Stomach (tissue), 8 donors: ENCODE measurements at regions not wholly inside any gene's neighbourhood (a gene's known extent, or its start where the extent isn't known, plus 50 kb on each side); places are given as distances from the start of the nearest gene placed in this dataset.

Experiments
- DNase-seq, 2 donors: peaks; one replicate each; pipeline versions ENCODE4 v3.0.0 to v3.0.0-alpha.2; 2013 to 2019
- H3K27ac ChIP-seq, 5 donors: fragments of 200-600 bp in 4 of 5; sonication (generic) in 4 of 5; one replicate each; pipeline ENCODE4 v1.5.1; 2013 to 2019; ENCODE audit warnings: mild to moderate bottlenecking in 1 of 5, moderate library complexity in 1 of 5
- H3K27me3 ChIP-seq, 3 donors: fragments of 200-600 bp; sonication (generic); one replicate each; pipeline ENCODE4 v1.5.1; 2017 to 2019; ENCODE audit warnings: mixed run types in 1 of 3
- H3K36me3 ChIP-seq, 4 donors: fragments of 200-600 bp; sonication (generic); 1 replicate in 3 of 4; 2 replicates in 1 of 4; pipeline ENCODE4 v1.5.1; 2016 to 2019
- H3K4me1 ChIP-seq, 4 donors: fragments of 200-600 bp; sonication (generic); one replicate each; pipeline ENCODE4 v1.5.1; 2016 to 2019
- H3K4me3 ChIP-seq, 4 donors: fragments of 200-600 bp; sonication (generic) in 3 of 4; one replicate each; pipeline ENCODE4 v1.5.1; 2016 to 2019; ENCODE audit warnings: mild to moderate bottlenecking in 1 of 4
- H3K9me3 ChIP-seq, 4 donors: fragments of 200-600 bp; sonication (generic); one replicate each; pipeline ENCODE4 v1.5.1; 2016 to 2019
- EP300 ChIP-seq: sonication (generic); formaldehyde crosslinking; IDR thresholded peaks from one replicate; pipeline ENCODE4 v1.6.1; 2017; ENCODE audit warnings: antibody characterized with exemption
- POLR2A ChIP-seq, 4 donors: fragments of 450-650 bp; IDR thresholded peaks; one replicate each; pipeline ENCODE4 v1.6.1; 2016; ENCODE audit warnings: antibody characterized with exemption in 4 of 4, control low read depth in 2 of 4, mild to moderate bottlenecking in 1 of 4, moderate library complexity in 1 of 4
- POLR2AphosphoS5 ChIP-seq, 3 donors: sonication (generic); formaldehyde crosslinking; IDR thresholded peaks; one replicate each; pipeline ENCODE4 v1.6.1; 2016; ENCODE audit warnings: antibody characterized with exemption in 3 of 3
- WGBS, 5 donors: extraction: QIAGEN DNeasy Blood & Tissue Kit in 3 of 5; methylation state at CpG; one replicate each; pipeline versions ENCODE4 v1.1.5 to v1.1.7; 2013 to 2018; 5-methylcytosine and 5-hydroxymethylcytosine counted together
- intact Hi-C: fragments of 100-400 bp; cut with DNase I; formaldehyde crosslinking; loops from one replicate; pipeline ENCODE4 v1.15.1; 2023; ENCODE audit warnings: low total_unique reads
- TF ChIP-seq, protein P1 (sequence below), 7 experiments: fragments of 450-650 bp in 4 of 7; fragments of 200-600 bp in 3 of 7; sonication (generic) in 3 of 7; IDR thresholded peaks; one replicate each; pipeline ENCODE4 v1.5.1; 2016 to 2019; ENCODE audit warnings: antibody characterized with exemption in 7 of 7, control low read depth in 2 of 7, mild to moderate bottlenecking in 1 of 7
- donor health status: healthy with polysubstance abuse.
- donor health status: Bipolar disorder and iron deficiency.
- donor health status: healthy.

DNA sequence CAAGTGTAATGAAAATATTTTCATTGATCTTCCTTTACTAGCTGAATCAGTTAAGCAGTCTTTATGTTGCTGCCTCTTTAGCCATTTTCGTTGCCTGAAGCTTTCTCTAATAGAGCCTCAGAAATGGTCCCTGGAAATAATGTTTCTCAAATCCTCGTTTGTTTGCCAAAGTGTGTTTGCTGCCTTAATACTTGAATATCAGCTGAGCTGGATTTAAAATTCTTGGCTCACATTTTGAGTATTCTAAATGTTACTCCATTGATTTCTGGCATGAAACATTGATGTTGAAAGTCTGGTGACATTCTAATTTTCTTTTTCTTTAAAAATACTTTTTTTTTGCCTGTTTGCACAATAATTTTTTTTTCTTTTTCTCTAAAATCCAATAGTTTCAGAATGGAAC, 84.6 kb upstream of the SERBP1 start:
- Histone ChIP-seq H3K27ac (no peak overlapping the region), H3K9me3 (peaks cover 5 to 19% (median 12%) of the 10 kb centered on the region in 4 donors), H3K36me3 (no peaks in the 10 kb centered on the region), H3K4me1 (no peaks in the 10 kb centered on the region), H3K4me3 (no peak overlapping the region), H3K27me3 (no peaks in the 10 kb centered on the region)
- WGBS, 5 donors, result 54 to 66% (median 64%) methylated on average over 2 of the region's 2 CpGs
- DNase-seq, result no peak
- TF ChIP-seq POLR2A (IDR thresholded peaks at IDR 0.05) (no peak), POLR2AphosphoS5 (IDR thresholded peaks at IDR 0.05) (no peak)
- intact Hi-C loops, result no loop called here

DNA sequence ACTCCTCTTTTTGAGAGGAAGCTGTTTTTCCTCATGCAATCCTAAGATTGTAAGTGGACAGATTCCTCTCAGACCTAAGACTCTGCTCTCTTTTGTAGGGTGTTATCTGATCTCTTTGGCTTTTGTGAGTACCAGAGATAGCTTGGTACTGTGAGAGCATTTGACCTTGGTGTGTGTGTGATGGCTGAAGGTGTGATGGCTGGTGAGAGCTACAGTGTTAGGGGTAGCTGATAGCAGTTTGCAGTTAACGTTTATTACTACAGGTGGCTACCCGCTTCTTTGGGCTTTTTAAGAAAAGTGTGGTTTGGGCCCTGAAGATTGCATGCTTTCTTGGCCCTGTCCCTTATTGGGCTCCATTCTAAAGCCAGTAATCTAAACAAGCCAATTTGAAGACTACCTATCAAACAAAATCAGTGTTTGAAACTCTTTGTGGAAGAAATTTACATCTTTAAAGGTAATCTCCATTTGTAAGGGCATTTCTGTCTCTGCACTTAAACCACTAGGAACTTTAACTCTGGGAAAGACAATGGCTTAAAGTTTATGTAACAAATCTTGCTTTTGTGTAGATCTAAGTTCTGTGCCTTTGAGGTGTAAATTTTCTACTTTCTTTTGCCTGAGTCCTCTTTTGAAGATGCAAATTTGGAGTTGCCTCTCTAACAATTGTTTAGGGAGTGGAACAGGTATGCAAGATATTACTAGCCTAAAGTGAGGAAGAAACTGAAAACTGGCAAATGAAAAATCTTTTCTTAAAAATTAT, 85.3 kb upstream of the SERBP1 start:
- 73 to 88% (median 75%) methylated on average over 2 of the region's 2 CpGs for WGBS, 5 donors
- no peaks in the 10 kb centered on the region for H3K4me1 ChIP-seq
- no peak for TF ChIP-seq EP300
- no peak for TF ChIP-seq POLR2AphosphoS5 (IDR thresholded peaks at IDR 0.05)
- TF ChIP-seq, protein P1, sequence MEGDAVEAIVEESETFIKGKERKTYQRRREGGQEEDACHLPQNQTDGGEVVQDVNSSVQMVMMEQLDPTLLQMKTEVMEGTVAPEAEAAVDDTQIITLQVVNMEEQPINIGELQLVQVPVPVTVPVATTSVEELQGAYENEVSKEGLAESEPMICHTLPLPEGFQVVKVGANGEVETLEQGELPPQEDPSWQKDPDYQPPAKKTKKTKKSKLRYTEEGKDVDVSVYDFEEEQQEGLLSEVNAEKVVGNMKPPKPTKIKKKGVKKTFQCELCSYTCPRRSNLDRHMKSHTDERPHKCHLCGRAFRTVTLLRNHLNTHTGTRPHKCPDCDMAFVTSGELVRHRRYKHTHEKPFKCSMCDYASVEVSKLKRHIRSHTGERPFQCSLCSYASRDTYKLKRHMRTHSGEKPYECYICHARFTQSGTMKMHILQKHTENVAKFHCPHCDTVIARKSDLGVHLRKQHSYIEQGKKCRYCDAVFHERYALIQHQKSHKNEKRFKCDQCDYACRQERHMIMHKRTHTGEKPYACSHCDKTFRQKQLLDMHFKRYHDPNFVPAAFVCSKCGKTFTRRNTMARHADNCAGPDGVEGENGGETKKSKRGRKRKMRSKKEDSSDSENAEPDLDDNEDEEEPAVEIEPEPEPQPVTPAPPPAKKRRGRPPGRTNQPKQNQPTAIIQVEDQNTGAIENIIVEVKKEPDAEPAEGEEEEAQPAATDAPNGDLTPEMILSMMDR (IDR thresholded peaks at IDR 0.05), result no peak
- no peak for TF ChIP-seq POLR2A (IDR thresholded peaks at IDR 0.05)
- peaks cover 5 to 19% (median 12%) of the 10 kb centered on the region in 4 donors for H3K9me3 ChIP-seq
- H3K36me3 ChIP-seq, result no peaks in the 10 kb centered on the region
- no peak for DNase-seq
- intact Hi-C loops, result no loop called here
- H3K27me3 ChIP-seq, result no peaks in the 10 kb centered on the region
- no peak overlapping the region for H3K27ac ChIP-seq
- no peak overlapping the region for H3K4me3 ChIP-seq

DNA sequence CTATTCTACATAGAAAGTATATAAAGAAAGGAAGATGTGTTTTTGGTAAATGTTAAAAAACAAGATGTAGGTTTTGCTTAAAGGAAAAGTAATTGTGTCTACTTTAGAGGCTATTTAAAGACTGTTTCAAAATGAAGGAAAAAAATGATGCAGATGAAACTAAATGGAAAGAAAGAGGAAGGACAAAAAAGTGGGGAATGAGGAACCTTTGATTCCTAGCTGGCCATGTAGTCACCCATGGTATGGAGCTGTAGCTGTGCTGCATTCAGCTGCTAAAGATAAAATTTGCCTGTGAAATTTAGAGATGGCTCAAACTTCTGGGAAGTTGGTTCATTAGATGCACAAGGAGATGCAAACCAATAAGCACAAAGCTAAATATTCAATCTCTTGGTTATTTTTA, 86.8 kb upstream of the SERBP1 start:
- H3K4me3 ChIP-seq, result no peak overlapping the region
- no peaks in the 10 kb centered on the region for H3K4me1 ChIP-seq
- TF ChIP-seq POLR2AphosphoS5 (IDR thresholded peaks at IDR 0.05) (no peak), POLR2A (IDR thresholded peaks at IDR 0.05) (no peak), EP300 (no peak)
- TF ChIP-seq, protein P1 (IDR thresholded peaks at IDR 0.05), result no peak
- peaks cover 5 to 19% (median 12%) of the 10 kb centered on the region in 4 donors for H3K9me3 ChIP-seq
- no peak overlapping the region for H3K27ac ChIP-seq
- no peaks in the 10 kb centered on the region for H3K27me3 ChIP-seq
- no peak for DNase-seq
- H3K36me3 ChIP-seq, result no peaks in the 10 kb centered on the region
- intact Hi-C loops, result no loop called here

DNA sequence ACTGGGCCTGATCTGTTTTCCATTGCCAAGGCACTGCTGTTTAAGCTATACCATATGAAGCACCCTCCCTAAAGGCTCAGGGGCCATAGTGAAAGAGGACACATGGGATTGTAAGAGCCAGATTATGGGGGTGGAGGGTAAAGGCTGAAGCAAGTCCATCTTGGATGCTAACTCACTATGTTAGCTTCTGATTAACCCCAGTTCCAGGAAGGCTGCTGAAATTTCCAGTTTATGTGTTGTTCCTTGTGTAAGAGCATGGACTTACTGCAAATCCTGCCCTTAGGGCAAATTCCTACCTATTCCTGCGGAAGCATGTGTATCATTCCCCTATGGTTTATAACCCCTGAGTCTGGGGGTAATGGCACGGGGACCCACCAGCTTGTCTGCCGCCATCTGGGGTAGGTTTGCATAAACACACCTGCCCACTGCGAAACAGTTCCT, 91.8 kb upstream of the SERBP1 start:
- DNase-seq, result peak in 1 of 2 donors; percentile 19
- no peak overlapping the region for H3K27ac ChIP-seq
- WGBS, 5 donors, result 88 to 98% (median 91%) methylated on average over 4 of the region's 4 CpGs

More for the DNA sequence above, 91.8 kb upstream of the SERBP1 start:
- Histone ChIP-seq H3K4me1 (no peaks in the 10 kb centered on the region), H3K4me3 (no peak overlapping the region), H3K27me3 (no peaks in the 10 kb centered on the region), H3K9me3 (peaks cover 0 to 4% (median 0%) of the 10 kb centered on the region in 4 donors), H3K36me3 (no peaks in the 10 kb centered on the region)
- intact Hi-C loops, result no loop called here
- TF ChIP-seq POLR2AphosphoS5 (IDR thresholded peaks at IDR 0.05) (no peak), EP300 (no peak)
- TF ChIP-seq, protein P1 (IDR thresholded peaks at IDR 0.05), result no peak
